HG02885 (cell line): ENCODE measurements at regions not wholly inside any gene's neighbourhood (a gene's known extent, or its start where the extent isn't known, plus 50 kb on each side); places are given as distances from the start of the nearest gene placed in this dataset.

Experiments
- ATAC-seq: cut with Tn5 transposase; IDR thresholded peaks from one replicate; pipeline ENCODE4 v1.9.1; 2021; ENCODE audit warnings: mild to moderate bottlenecking; ENCODE audit not compliant: unreplicated experiment, poor library complexity

GRCh38 chr3:25362118-25362517 lies 65.9 kb upstream of the RARB start:
- no peak for ATAC-seq

- ATAC-seq = no peak
These were observed 62.4 kb upstream of the RARB start for GRCh38 chr3:25365636-25366035.

- no peak for ATAC-seq
These were observed 61.0 kb upstream of the RARB start for GRCh38 chr3:25367025-25367424.

- ATAC-seq = no peak
These were observed 55.9 kb upstream of the RARB start for GRCh38 chr3:25372167-25372566.

GRCh38 chr3:25376340-25376739 lies 51.7 kb upstream of the RARB start:
- no peak for ATAC-seq

GRCh38 chr3:25377042-25377441 lies 51.0 kb upstream of the RARB start:
- ATAC-seq = no peak
